Loucy (cell line): ENCODE measurements at regions not wholly inside any gene's neighbourhood (a gene's known extent, or its start where the extent isn't known, plus 50 kb on each side); places are given as distances from the start of the nearest gene placed in this dataset.

Experiments
- H2AFZ ChIP-seq: fragments of 200-600 bp; sonication (generic); 2 replicates; pipeline ENCODE4 v1.6.0; 2016; ENCODE audit warnings: antibody characterized with exemption, mild to moderate bottlenecking, low read length, moderate library complexity
- H3F3A ChIP-seq: fragments of 200-600 bp; 2 replicates; pipeline ENCODE4 v1.6.0; 2016; ENCODE audit warnings: antibody characterized with exemption, low read depth, mild to moderate bottlenecking
- H3K27me3 ChIP-seq: fragments of 200-600 bp; sonication (generic); 2 replicates; pipeline ENCODE4 v1.6.1; 2014; ENCODE audit warnings: low read length, mild to moderate bottlenecking; ENCODE audit not compliant: insufficient read depth, poor library complexity, severe bottlenecking
- H3K36me3 ChIP-seq: fragments of 200-600 bp; sonication (generic); 2 replicates; pipeline ENCODE4 v1.6.1; 2016; ENCODE audit warnings: low read length; ENCODE audit not compliant: insufficient read depth
- H3K4me1 ChIP-seq: fragments of 200-600 bp; sonication (generic); 2 replicates; pipeline ENCODE4 v1.5.1; 2014; ENCODE audit warnings: low read length, mild to moderate bottlenecking; ENCODE audit not compliant: insufficient read depth, poor library complexity, severe bottlenecking
- H3K4me2 ChIP-seq: fragments of 200-600 bp; sonication (generic); 2 replicates; pipeline ENCODE4 v1.6.0; 2014; ENCODE audit warnings: antibody characterized with exemption, low read length, low read depth, mild to moderate bottlenecking; ENCODE audit not compliant: poor library complexity, severe bottlenecking
- H3K4me3 ChIP-seq: fragments of 200-600 bp; sonication (generic); 2 replicates; pipeline ENCODE4 v1.5.1; 2014; ENCODE audit warnings: low read length, mild to moderate bottlenecking, mixed read lengths; ENCODE audit not compliant: poor library complexity, severe bottlenecking
- H3K79me2 ChIP-seq: fragments of 200-600 bp; sonication (generic); 2 replicates; pipeline ENCODE4 v1.6.1; 2014; ENCODE audit warnings: low read length; ENCODE audit not compliant: insufficient read depth
- H3K9ac ChIP-seq: fragments of 200-600 bp; sonication (generic); 2 replicates; pipeline ENCODE4 v1.6.0; 2014; ENCODE audit warnings: mild to moderate bottlenecking, low read depth, low read length, moderate library complexity; ENCODE audit not compliant: poor library complexity, severe bottlenecking
- H3K9me2 ChIP-seq: fragments of 200-600 bp; sonication (generic); replicated peaks from 2 replicates; pipeline ENCODE4 v1.6.1; 2016; ENCODE audit warnings: low read depth, low read length, mixed read lengths
- H3K9me3 ChIP-seq: fragments of 200-600 bp; sonication (generic); 2 replicates; pipeline ENCODE4 v1.6.1; 2014; ENCODE audit warnings: mild to moderate bottlenecking, antibody characterized with exemption, low read length, low read depth; ENCODE audit not compliant: insufficient read depth
- H4K20me1 ChIP-seq: fragments of 200-600 bp; sonication (generic); 2 replicates; pipeline ENCODE4 v1.6.0; 2014; ENCODE audit warnings: antibody characterized with exemption, low read length, mild to moderate bottlenecking; ENCODE audit not compliant: insufficient read depth, poor library complexity, severe bottlenecking
- CTCF ChIP-seq: fragments of 200-600 bp; sonication (generic); conservative IDR thresholded peaks from 2 replicates; pipeline ENCODE4 v1.5.1; 2014; ENCODE audit warnings: mild to moderate bottlenecking, antibody characterized with exemption, low read length
- EZH2phosphoT487 ChIP-seq: fragments of 200-600 bp; IDR thresholded peaks from 2 replicates; pipeline ENCODE4 v1.6.1; 2018; ENCODE audit warnings: antibody characterized with exemption, mild to moderate bottlenecking, moderate library complexity, borderline replicate concordance

GRCh38 chr12:94766397-94766796, 116.0 kb upstream of the TMCC3 start:
- Histone ChIP-seq H3K27me3 (no peaks in the 10 kb centered on the region), H3K9me2 (no peaks in the 10 kb centered on the region), H3K4me3 (no peak overlapping the region), H3K79me2 (no peaks in the 10 kb centered on the region), H3K4me1 (peaks cover 39% of the 10 kb centered on the region), H3K9ac (no peak overlapping the region), H4K20me1 (no peaks in the 10 kb centered on the region), H3K36me3 (no peaks in the 10 kb centered on the region), H3K4me2 (no peak overlapping the region), H3K9me3 (no peaks in the 10 kb centered on the region), H3F3A (peaks cover 18% of the 10 kb centered on the region), H2AFZ (no peak overlapping the region)
- TF ChIP-seq CTCF (no peak), EZH2phosphoT487 (no peak)

GRCh38 chr12:94763462-94763861, 113.1 kb upstream of the TMCC3 start:
- Histone ChIP-seq H3K4me3 (no peak overlapping the region), H3F3A (peaks cover 5% of the 10 kb centered on the region; the same call in 1 of the 2 replicates), H3K27me3 (no peaks in the 10 kb centered on the region), H3K9me2 (no peaks in the 10 kb centered on the region), H4K20me1 (no peaks in the 10 kb centered on the region), H2AFZ (0 out of 2 replicates have a peak overlapping the region, but pooled peaks have one; percentile 69), H3K4me2 (no peak overlapping the region), H3K4me1 (peaks cover 13% of the 10 kb centered on the region), H3K79me2 (no peaks in the 10 kb centered on the region), H3K9ac (no peak overlapping the region), H3K36me3 (no peaks in the 10 kb centered on the region), H3K9me3 (no peaks in the 10 kb centered on the region)
- TF ChIP-seq EZH2phosphoT487 (no peak), CTCF (no peak)

- TF ChIP-seq EZH2phosphoT487 = no peak
- no peak for TF ChIP-seq CTCF
- no peaks in the 10 kb centered on the region for H3K9me3 ChIP-seq
- no peak overlapping the region for H3K4me2 ChIP-seq
- H3K4me3 ChIP-seq = no peak overlapping the region
- H3K36me3 ChIP-seq = no peaks in the 10 kb centered on the region
- no peaks in the 10 kb centered on the region for H3K27me3 ChIP-seq
- no peaks in the 10 kb centered on the region for H3K79me2 ChIP-seq
- peaks cover 8% of the 10 kb centered on the region for H3K4me1 ChIP-seq
- H2AFZ ChIP-seq = no peak overlapping the region
- no peaks in the 10 kb centered on the region; the same call in 1 of the 2 replicates for H3F3A ChIP-seq
- H3K9ac ChIP-seq = no peak overlapping the region
- H3K9me2 ChIP-seq = no peaks in the 10 kb centered on the region
- no peaks in the 10 kb centered on the region for H4K20me1 ChIP-seq
Measured at GRCh38 chr12:94762943-94763342, 112.6 kb upstream of the TMCC3 start.
